Fibroblast of lung (primary cell): ENCODE measurements at regions not wholly inside any gene's neighbourhood (a gene's known extent, or its start where the extent isn't known, plus 50 kb on each side); places are given as distances from the start of the nearest gene placed in this dataset.

Experiments used
- CTCF ChIP-seq, 2 donors: IDR thresholded peaks in 1 of 2; conservative IDR thresholded peaks in 1 of 2; 1 replicate in 1 of 2; 2 replicates in 1 of 2; pipeline ENCODE4 v1.5.1; 2011 to 2012; ENCODE audit warnings: low read length in 2 of 2, control low read depth in 1 of 2, inconsistent platforms in 1 of 2, low read depth in 1 of 2, mild to moderate bottlenecking in 1 of 2
- EZH2 ChIP-seq: IDR thresholded peaks from 2 replicates; pipeline ENCODE4 v1.5.1; 2012; ENCODE audit warnings: low read length, control low read depth, mild to moderate bottlenecking; ENCODE audit errors: missing control alignments

DNA sequence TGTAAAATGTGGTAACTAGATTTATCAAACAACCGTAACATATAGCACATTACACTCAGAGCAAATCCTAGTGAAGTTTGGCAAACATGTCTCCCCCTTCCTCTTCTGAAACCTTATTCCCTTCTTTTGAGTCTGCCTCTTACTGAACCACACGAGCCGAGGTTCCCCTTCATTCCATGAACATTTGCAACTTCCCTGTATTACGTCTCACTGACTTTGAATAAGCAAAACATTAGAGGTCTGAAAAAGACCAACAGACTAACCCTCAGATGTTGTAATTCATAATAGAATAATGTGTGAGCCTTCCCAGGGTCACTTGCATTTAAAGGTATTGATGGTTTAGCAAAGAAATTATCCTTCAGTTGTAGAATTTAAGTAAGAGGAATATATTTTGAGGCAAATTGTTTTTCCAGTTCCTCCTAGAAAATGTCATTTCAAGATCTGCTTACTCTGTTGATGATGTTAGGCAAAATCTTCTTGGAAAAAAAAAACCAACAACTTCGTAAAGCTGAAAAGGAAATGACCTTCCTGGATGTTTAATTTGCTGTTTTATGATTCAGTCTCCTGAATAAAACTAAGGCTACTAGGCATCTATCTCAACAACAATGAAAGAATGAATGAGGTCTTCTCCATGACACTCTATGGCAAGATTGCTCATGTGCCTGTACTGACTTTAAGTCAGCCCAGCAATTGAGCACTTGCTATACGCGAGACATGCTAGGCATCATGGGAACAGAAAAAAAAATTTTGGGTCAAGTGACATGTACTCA, 296.9 kb upstream of the NECTIN3 start:
- TF ChIP-seq EZH2 (no peak), CTCF (conservative IDR thresholded peaks at IDR 0.05 in 1 of 2, IDR thresholded peaks at IDR 0.05 in 1 of 2; ENCODE audit: low read depth in 1 of 2, low read length in 2 of 2) (no peak)
